IPS-18a (cell line): ENCODE measurements at regions not wholly inside any gene's neighbourhood (a gene's known extent, or its start where the extent isn't known, plus 50 kb on each side); places are given as distances from the start of the nearest gene placed in this dataset.

Experiments used
- H3K27ac ChIP-seq: one replicate; pipeline ENCODE4 v1.5.1; 2013; ENCODE audit warnings: low read length
- H3K27me3 ChIP-seq: one replicate; pipeline ENCODE4 v1.6.1; 2013; ENCODE audit warnings: mild to moderate bottlenecking, low read length; ENCODE audit not compliant: control insufficient read depth, insufficient read depth
- H3K36me3 ChIP-seq: one replicate; pipeline ENCODE4 v1.6.1; 2013; ENCODE audit warnings: low read depth, low read length; ENCODE audit not compliant: control insufficient read depth
- H3K4me1 ChIP-seq: one replicate; pipeline ENCODE4 v1.6.1; 2013; ENCODE audit warnings: low read depth, low read length; ENCODE audit not compliant: control insufficient read depth
- H3K4me3 ChIP-seq: one replicate; pipeline ENCODE4 v1.5.1; 2013; ENCODE audit warnings: low read length
- H3K9ac ChIP-seq: one replicate; pipeline ENCODE4 v1.6.1; 2013; ENCODE audit warnings: mild to moderate bottlenecking, low read length, moderate library complexity
- H3K9me3 ChIP-seq: one replicate; pipeline ENCODE4 v1.6.1; 2013; ENCODE audit warnings: low read depth, low read length; ENCODE audit not compliant: control insufficient read depth

DNA sequence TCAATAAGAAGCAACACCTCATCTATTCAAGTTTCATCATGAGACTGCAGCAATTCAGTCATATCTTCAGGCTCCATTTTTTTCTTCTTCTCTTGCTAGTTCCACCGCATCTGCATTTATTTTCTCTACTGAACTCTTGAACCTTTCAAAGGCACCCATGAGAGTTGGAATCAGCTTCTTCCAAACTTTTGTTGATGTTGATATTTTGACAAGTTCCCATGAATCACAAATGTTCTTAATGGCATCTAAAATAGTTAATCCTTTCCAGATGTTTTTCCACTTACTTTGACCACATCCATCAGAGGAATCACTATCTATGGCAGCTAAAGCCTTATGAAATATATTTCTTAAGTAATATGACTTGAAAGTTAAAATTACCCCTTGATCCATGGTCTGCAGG lies 434.3 kb downstream of the GPATCH2 start:
- H3K27me3 ChIP-seq = no peaks in the 10 kb centered on the region
- H3K4me1 ChIP-seq = no peaks in the 10 kb centered on the region
- no peaks in the 10 kb centered on the region for H3K36me3 ChIP-seq
- H3K27ac ChIP-seq = no peak overlapping the region
- no peak overlapping the region for H3K4me3 ChIP-seq
- H3K9ac ChIP-seq = no peak overlapping the region
- H3K9me3 ChIP-seq = no peaks in the 10 kb centered on the region

DNA sequence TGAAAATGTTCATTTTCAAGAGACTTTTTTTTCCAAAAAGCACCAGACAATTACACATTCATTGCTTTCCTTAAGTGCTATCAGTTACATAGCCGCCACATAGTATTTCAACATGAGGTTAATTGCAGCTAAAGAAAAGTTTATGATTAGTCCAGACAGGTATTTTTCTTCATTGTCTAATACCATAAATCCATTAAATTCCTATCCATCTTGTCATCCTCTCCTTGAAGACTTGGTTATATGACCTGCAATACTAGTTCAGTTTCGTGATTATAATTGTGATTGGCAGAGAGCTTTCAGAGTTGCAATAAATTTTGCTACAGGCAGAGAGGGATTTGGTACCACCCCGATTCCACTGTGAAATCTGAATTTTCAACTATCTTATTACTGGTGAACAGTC lies 437.7 kb downstream of the GPATCH2 start:
- Histone ChIP-seq H3K27me3 (no peaks in the 10 kb centered on the region), H3K27ac (no peak overlapping the region), H3K9me3 (no peaks in the 10 kb centered on the region), H3K4me1 (no peaks in the 10 kb centered on the region), H3K9ac (no peak overlapping the region), H3K36me3 (no peaks in the 10 kb centered on the region), H3K4me3 (no peak overlapping the region)

DNA sequence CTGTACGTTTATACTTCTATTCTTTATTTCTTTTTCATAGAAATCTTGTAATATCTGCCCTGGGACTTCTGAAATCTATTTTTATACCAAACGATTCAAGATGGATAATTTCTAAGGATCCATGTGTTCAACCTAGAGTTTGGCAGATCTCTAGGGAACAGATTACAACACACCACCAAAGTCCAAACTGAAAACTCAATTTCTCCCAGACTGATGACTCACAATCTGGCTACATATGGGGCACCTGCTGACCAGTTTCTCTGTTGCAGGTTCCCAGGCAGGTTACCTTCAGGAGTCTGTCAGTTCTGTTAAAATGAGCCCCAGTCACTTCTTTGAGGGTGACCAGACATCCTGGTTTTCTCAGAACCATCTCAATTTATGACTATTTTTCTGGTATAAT lies 439.4 kb downstream of the GPATCH2 start:
- Histone ChIP-seq H3K27me3 (no peaks in the 10 kb centered on the region), H3K9me3 (no peaks in the 10 kb centered on the region), H3K36me3 (no peaks in the 10 kb centered on the region), H3K9ac (no peak overlapping the region), H3K27ac (no peak overlapping the region), H3K4me3 (no peak overlapping the region), H3K4me1 (no peaks in the 10 kb centered on the region)

DNA sequence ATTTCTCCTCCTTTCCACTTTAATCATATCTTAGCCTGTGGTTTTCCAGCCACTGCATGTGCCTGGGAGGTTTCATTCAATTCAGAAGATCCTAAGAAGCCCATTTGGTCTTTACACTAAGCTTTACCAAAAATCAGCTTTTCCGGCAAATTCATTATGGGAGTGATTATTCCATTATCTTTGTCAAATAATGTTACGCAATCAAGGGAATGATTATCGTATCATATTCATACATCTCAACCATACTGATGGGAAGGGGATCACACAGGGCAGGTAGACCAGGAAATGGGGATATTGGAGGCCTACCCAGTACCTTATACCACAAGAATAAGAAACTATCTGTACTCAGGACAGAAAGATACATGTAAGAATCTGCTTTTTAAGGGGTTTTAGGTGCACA lies 440.5 kb downstream of the GPATCH2 start:
- no peaks in the 10 kb centered on the region for H3K27me3 ChIP-seq
- no peak overlapping the region for H3K27ac ChIP-seq
- H3K4me1 ChIP-seq = no peaks in the 10 kb centered on the region
- no peak overlapping the region for H3K9ac ChIP-seq
- no peaks in the 10 kb centered on the region for H3K9me3 ChIP-seq
- H3K36me3 ChIP-seq = no peaks in the 10 kb centered on the region
- no peak overlapping the region for H3K4me3 ChIP-seq

DNA sequence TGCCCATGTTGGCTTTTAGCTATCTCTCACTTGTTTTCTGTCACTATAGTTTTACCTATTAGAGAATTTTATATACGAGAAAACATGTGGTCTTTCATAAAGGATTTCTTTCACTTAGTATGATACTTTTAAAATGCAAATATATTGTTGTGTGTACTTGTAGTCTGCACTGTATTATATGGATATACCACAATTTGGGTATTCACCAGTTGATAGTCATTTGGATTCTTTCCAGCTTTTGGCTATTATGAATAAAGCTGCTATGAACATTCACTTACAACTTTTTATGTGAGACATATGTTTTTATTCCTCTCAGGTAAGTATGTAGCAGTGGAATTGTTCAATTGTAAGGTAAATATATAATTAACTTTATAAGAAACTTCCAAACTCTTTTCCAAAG lies 441.5 kb downstream of the GPATCH2 start:
- Histone ChIP-seq H3K4me3 (no peak overlapping the region), H3K36me3 (no peaks in the 10 kb centered on the region), H3K4me1 (no peaks in the 10 kb centered on the region), H3K9me3 (no peaks in the 10 kb centered on the region), H3K9ac (no peak overlapping the region), H3K27me3 (no peaks in the 10 kb centered on the region), H3K27ac (no peak overlapping the region)

DNA sequence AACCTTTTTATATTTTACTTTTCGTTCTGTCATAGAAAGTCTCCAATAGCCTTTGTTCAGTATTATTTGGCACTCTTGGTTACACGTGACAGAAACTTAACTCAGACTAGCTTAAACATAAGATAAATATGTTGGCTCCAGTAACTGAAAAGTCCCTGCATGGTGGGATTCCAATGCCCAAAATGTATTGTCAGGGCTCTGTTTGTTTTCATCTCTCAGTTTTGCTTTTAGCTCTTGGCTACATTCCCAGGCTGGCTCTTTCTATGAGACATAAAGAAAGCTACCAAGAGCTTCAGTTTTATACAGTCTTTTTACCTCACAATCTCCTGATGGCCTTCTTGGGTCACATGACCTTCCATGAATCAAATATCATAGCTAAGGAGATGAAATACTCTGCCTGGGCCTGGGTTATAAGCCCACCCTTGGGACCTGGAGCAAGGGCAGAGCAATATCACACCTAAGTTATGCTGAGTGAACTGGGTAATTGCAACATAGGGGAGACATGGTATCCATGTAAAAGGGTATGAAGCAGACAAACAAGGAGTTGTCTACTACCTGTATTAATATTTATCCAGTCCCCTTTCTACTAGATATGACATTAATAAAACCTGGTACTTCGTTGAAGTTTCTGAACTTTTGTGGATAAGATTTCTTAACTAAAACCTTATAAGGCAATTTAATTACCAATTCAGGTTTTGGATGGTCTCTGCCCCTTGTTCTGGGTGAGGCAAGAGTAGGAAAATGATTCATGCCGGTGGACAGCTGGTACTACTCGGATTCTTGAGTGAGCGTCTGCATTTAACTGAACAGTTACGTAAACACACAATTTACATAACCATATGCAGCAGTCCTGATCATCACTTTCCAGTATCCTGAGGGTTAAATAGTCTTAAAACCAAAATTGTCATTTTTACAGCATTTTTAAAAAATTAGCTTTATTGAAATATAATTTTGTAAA lies 442.3 kb downstream of the GPATCH2 start:
- no peaks in the 10 kb centered on the region for H3K4me1 ChIP-seq
- no peak overlapping the region for H3K9ac ChIP-seq
- H3K27me3 ChIP-seq = no peaks in the 10 kb centered on the region
- H3K27ac ChIP-seq = no peak overlapping the region
- H3K4me3 ChIP-seq = no peak overlapping the region
- H3K36me3 ChIP-seq = no peaks in the 10 kb centered on the region
- H3K9me3 ChIP-seq = no peaks in the 10 kb centered on the region

DNA sequence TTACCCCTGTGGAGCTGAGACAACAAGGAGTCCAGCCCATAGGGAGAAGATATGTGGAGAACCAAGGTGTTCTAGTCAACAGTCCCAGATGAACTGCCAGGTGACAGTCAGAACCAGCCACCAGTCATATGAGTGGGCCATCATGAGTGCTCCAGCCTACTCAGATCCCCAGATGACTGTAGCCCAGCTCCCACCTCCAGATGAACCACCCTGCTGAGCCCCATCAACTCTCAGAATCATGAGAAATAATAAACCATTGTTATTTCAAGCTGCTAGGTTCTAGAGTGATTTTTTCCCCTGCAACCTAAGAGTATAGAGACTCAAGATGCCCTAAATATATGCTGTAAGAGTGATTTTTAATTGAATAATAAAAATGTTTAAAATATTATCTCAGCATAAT lies 444.2 kb downstream of the GPATCH2 start:
- H3K9me3 ChIP-seq = no peaks in the 10 kb centered on the region
- H3K4me3 ChIP-seq = no peak overlapping the region
- no peaks in the 10 kb centered on the region for H3K27me3 ChIP-seq
- H3K4me1 ChIP-seq = no peaks in the 10 kb centered on the region
- no peak overlapping the region for H3K9ac ChIP-seq
- no peaks in the 10 kb centered on the region for H3K36me3 ChIP-seq
- H3K27ac ChIP-seq = no peak overlapping the region

DNA sequence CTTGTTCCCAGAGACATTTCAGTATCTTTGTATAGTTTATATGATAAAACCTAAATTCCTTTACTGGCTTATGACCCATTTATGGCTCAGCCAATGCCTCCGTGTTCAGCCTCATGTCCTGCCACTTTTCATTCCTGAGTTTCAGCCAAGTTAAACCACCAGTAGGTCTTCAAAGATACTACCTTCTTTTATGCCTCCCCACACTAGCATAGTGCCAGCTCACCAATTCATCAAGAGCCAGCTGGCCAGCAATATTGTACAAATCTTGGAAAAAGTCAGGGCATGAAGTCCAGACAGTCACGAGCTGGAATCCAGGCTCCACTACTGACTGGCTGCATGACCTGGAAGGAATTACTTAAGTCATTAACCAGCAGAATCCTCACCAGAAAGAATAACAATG lies 446.0 kb downstream of the GPATCH2 start:
- H3K9ac ChIP-seq = no peak overlapping the region
- no peak overlapping the region for H3K4me3 ChIP-seq
- H3K4me1 ChIP-seq = no peaks in the 10 kb centered on the region
- H3K27ac ChIP-seq = no peak overlapping the region
- no peaks in the 10 kb centered on the region for H3K36me3 ChIP-seq
- H3K9me3 ChIP-seq = no peaks in the 10 kb centered on the region
- H3K27me3 ChIP-seq = no peaks in the 10 kb centered on the region

DNA sequence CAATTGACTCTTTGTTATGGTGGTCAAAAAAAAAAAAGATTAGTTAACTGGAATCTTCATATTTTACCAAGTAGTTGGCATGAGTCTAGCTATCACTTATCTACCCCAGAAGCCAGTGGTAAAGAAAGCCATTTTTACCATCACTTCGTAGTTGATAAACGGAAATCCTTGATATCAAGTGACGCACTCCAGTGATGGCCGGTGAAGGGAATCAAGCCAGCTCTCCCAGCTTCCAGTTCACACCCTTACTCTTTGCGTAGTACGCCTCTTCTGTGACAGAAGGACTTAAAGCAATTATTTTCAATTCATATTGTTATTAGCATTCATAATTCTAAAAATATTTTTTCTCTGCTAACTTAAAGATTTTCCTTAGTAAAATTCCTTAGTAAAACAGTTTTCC lies 447.9 kb downstream of the GPATCH2 start:
- H3K4me1 ChIP-seq = no peaks in the 10 kb centered on the region
- H3K27me3 ChIP-seq = no peaks in the 10 kb centered on the region
- H3K4me3 ChIP-seq = no peak overlapping the region
- no peaks in the 10 kb centered on the region for H3K9me3 ChIP-seq
- H3K36me3 ChIP-seq = no peaks in the 10 kb centered on the region
- no peak overlapping the region for H3K27ac ChIP-seq
- H3K9ac ChIP-seq = no peak overlapping the region

DNA sequence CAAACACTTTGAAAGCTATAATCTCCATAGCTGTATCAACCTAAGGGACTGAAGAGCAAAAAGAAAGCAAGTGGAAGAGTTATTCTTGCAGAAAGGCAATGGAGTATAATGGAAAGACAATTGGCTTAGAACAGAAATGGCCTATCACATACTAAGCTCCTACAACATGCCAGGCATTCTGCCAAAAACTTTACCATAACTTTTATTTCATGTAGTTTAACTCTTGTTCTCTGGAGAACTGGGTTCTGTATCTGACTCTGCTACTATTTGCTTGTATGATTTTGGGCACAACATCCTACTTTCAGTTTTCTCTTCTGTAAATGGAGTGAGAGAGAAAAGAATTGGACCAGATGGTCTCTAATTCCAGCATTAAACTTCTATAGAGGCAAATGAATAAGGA lies 449.1 kb downstream of the GPATCH2 start:
- Histone ChIP-seq H3K9ac (no peak overlapping the region), H3K4me1 (no peaks in the 10 kb centered on the region), H3K4me3 (no peak overlapping the region), H3K36me3 (no peaks in the 10 kb centered on the region), H3K9me3 (no peaks in the 10 kb centered on the region), H3K27ac (no peak overlapping the region), H3K27me3 (no peaks in the 10 kb centered on the region)

DNA sequence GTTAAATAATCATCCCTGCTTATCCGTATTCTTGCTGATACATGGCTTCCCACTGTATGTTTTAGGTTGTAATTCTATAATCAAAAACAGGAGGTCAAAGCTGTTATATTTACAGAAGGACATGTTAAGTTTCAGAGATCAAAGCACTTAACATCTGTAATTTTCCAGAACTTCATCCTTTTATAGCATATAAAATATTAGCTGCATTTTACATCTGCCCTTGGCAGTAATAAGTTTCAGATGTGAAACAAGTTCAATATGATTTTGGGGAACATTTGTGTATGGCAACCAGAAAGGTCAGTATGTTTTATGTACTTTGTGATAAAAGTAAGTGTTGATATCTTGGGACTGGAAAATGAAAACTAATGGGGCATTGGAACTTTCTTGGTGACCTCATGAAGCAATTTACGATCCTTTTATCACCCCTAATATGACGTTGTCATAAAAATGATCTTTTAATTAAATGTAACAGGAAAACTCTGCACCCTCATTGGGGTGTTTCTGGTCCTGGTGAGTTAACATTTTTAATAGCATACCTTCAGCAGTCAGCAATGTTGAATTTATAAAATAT lies 449.6 kb downstream of the GPATCH2 start:
- H3K36me3 ChIP-seq = no peaks in the 10 kb centered on the region
- no peaks in the 10 kb centered on the region for H3K9me3 ChIP-seq
- no peak overlapping the region for H3K4me3 ChIP-seq
- no peak overlapping the region for H3K9ac ChIP-seq
- H3K27ac ChIP-seq = no peak overlapping the region
- no peaks in the 10 kb centered on the region for H3K27me3 ChIP-seq
- H3K4me1 ChIP-seq = no peaks in the 10 kb centered on the region

DNA sequence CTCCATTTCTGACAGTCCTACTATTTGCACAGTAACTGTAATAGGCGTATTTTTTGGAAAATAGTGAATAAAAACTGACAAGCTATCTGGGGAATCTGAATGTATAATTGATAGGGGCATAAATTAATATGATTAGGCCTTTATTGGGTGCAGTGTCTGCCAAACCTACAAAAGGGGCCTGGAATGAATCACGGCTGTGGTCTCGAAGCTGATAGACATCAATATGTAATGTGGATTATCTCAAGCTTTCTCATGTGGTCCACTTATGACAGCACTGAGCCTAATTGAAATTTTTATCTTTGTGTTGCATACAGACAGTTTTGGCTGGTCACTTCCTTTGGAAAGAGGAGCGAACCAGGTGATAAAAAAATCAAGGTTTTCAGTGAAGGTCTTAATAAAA lies 450.4 kb downstream of the GPATCH2 start:
- no peaks in the 10 kb centered on the region for H3K9me3 ChIP-seq
- H3K27me3 ChIP-seq = no peaks in the 10 kb centered on the region
- H3K9ac ChIP-seq = no peak overlapping the region
- H3K4me1 ChIP-seq = no peaks in the 10 kb centered on the region
- H3K36me3 ChIP-seq = no peaks in the 10 kb centered on the region
- no peak overlapping the region for H3K4me3 ChIP-seq
- no peak overlapping the region for H3K27ac ChIP-seq
